H9 (cell line): ENCODE measurements at regions not wholly inside any gene's neighbourhood (a gene's known extent, or its start where the extent isn't known, plus 50 kb on each side); places are given as distances from the start of the nearest gene placed in this dataset.
A peak's percentile ranks its signal among the peaks of the same experiment; 100 is the strongest.

Experiments used
- DNase-seq: peaks from one replicate; pipeline ENCODE4 v3.0.0-alpha.2; 2017
- H2AFZ ChIP-seq: one replicate; pipeline ENCODE4 v1.6.1; 2013; ENCODE audit warnings: mild to moderate bottlenecking, low read length, control low read depth, moderate library complexity
- H2AK5ac ChIP-seq: 2 replicates; pipeline ENCODE4 v1.6.1; 2013; ENCODE audit warnings: low read length, control low read depth, mixed read lengths; ENCODE audit not compliant: insufficient read length
- H2BK120ac ChIP-seq: one replicate; pipeline ENCODE4 v1.6.1; 2013; ENCODE audit warnings: low read depth, mild to moderate bottlenecking, low read length, control low read depth, inconsistent platforms; ENCODE audit not compliant: poor library complexity, severe bottlenecking
- H2BK12ac ChIP-seq: 2 replicates; pipeline ENCODE4 v1.6.1; 2013; ENCODE audit warnings: low read length, control low read depth, mixed read lengths, low read depth; ENCODE audit not compliant: insufficient read length
- H2BK15ac ChIP-seq: 2 replicates; pipeline ENCODE4 v1.6.1; 2013; ENCODE audit warnings: low read depth, low read length, control low read depth
- H2BK20ac ChIP-seq: one replicate; pipeline ENCODE4 v1.6.1; 2013; ENCODE audit warnings: low read depth, mild to moderate bottlenecking, low read length, control low read depth, inconsistent platforms; ENCODE audit not compliant: poor library complexity, severe bottlenecking
- H2BK5ac ChIP-seq: 2 replicates; pipeline ENCODE4 v1.6.1; 2013; ENCODE audit warnings: low read length, control low read depth, mixed read lengths; ENCODE audit not compliant: insufficient read length
- H3K14ac ChIP-seq: 2 replicates; pipeline ENCODE4 v1.6.1; 2013; ENCODE audit warnings: low read length, control low read depth; ENCODE audit not compliant: insufficient read depth
- H3K18ac ChIP-seq: 2 replicates; pipeline ENCODE4 v1.6.1; 2013; ENCODE audit warnings: low read depth, mild to moderate bottlenecking, mixed read lengths, low read length, control low read depth; ENCODE audit not compliant: insufficient read length
- H3K23ac ChIP-seq: 2 replicates; pipeline ENCODE4 v1.6.1; 2013; ENCODE audit warnings: low read length, control low read depth, mixed read lengths, low read depth; ENCODE audit not compliant: insufficient read length
- H3K23me2 ChIP-seq: 2 replicates; pipeline ENCODE4 v1.6.1; 2013; ENCODE audit warnings: low read depth, mild to moderate bottlenecking, mixed read lengths, low read length, control low read depth; ENCODE audit not compliant: insufficient read length, poor library complexity, severe bottlenecking
- H3K27ac ChIP-seq: 2 replicates; pipeline ENCODE4 v1.5.1; 2013; ENCODE audit warnings: low read length, control low read depth, mixed read lengths, low read depth; ENCODE audit not compliant: insufficient read length
- H3K27me3 ChIP-seq: 2 replicates; pipeline ENCODE4 v1.6.1; 2013; ENCODE audit warnings: low read length, control low read depth, inconsistent platforms; ENCODE audit not compliant: insufficient read depth
- H3K4ac ChIP-seq: 2 replicates; pipeline ENCODE4 v1.6.1; 2013; ENCODE audit warnings: low read depth, mild to moderate bottlenecking, control low read depth, inconsistent platforms, low read length, moderate library complexity
- H3K4me1 ChIP-seq: 2 replicates; pipeline ENCODE4 v1.6.1; 2013; ENCODE audit warnings: low read length, control low read depth, inconsistent platforms; ENCODE audit not compliant: insufficient read depth
- H3K4me2 ChIP-seq: 2 replicates; pipeline ENCODE4 v1.6.1; 2013; ENCODE audit warnings: low read length, control low read depth, mixed read lengths; ENCODE audit not compliant: insufficient read length, insufficient read depth
- H3K56ac ChIP-seq: 2 replicates; pipeline ENCODE4 v1.6.1; 2013; ENCODE audit warnings: low read depth, mild to moderate bottlenecking, mixed read lengths, low read length, control low read depth; ENCODE audit not compliant: insufficient read length
- H3K79me1 ChIP-seq: 2 replicates; pipeline ENCODE4 v1.6.1; 2013; ENCODE audit warnings: low read depth, mild to moderate bottlenecking, moderate library complexity, low read length, control low read depth, inconsistent platforms; ENCODE audit not compliant: insufficient read depth, poor library complexity, severe bottlenecking
- H3K79me2 ChIP-seq: 2 replicates; pipeline ENCODE4 v1.6.1; 2013; ENCODE audit warnings: low read length, control low read depth, inconsistent platforms; ENCODE audit not compliant: insufficient read depth
- H3K9ac ChIP-seq: 2 replicates; pipeline ENCODE4 v1.6.1; 2013; ENCODE audit warnings: low read length, control low read depth, mixed read lengths; ENCODE audit not compliant: insufficient read length; ENCODE audit errors: extremely low read depth
- H3K9me3 ChIP-seq: one replicate; pipeline ENCODE4 v1.6.1; 2013; ENCODE audit warnings: low read depth, low read length, inconsistent platforms; ENCODE audit not compliant: control insufficient read depth
- H3T11ph ChIP-seq: one replicate; pipeline ENCODE4 v1.6.1; 2013; ENCODE audit warnings: mild to moderate bottlenecking, low read length, control low read depth, inconsistent platforms
- H4K20me1 ChIP-seq: one replicate; pipeline ENCODE4 v1.6.1; 2013; ENCODE audit not compliant: control insufficient read depth, insufficient read length, insufficient read depth
- H4K5ac ChIP-seq: 2 replicates; pipeline ENCODE4 v1.6.1; 2013; ENCODE audit warnings: low read depth, mild to moderate bottlenecking, mixed read lengths, low read length, control low read depth; ENCODE audit not compliant: insufficient read length
- H4K8ac ChIP-seq: replicated peaks from 2 replicates; pipeline ENCODE4 v1.6.1; 2013; ENCODE audit warnings: low read length, control low read depth, mixed read lengths, low read depth; ENCODE audit not compliant: insufficient read length
- H4K91ac ChIP-seq: 2 replicates; pipeline ENCODE4 v1.6.1; 2013; ENCODE audit warnings: low read depth, mild to moderate bottlenecking, moderate library complexity, mixed read lengths, low read length, control low read depth; ENCODE audit not compliant: insufficient read length
- H3K27ac Mint-ChIP-seq, 3 experiments: 2 replicates in 2 of 3; 3 replicates in 1 of 3; pipeline ENCODE4 v1.8.0; 2020 to 2021; ENCODE audit warnings: mixed read lengths in 3 of 3, mild to moderate bottlenecking in 1 of 3, moderate library complexity in 1 of 3
- H3K27me3 Mint-ChIP-seq: 2 replicates; pipeline ENCODE4 v1.8.0; 2021; ENCODE audit warnings: low read depth, mild to moderate bottlenecking, moderate library complexity, mixed read lengths
- H3K36me3 Mint-ChIP-seq, 3 experiments: 2 replicates in 2 of 3; 3 replicates in 1 of 3; pipeline ENCODE4 v1.8.0; 2020 to 2021; ENCODE audit warnings: low read depth in 3 of 3, mixed read lengths in 3 of 3; ENCODE audit not compliant: insufficient read depth in 1 of 3
- H3K4me1 Mint-ChIP-seq, 2 experiments: 2 replicates each; pipeline ENCODE4 v1.8.0; 2020; ENCODE audit warnings: mixed read lengths in 2 of 2
- H3K4me3 Mint-ChIP-seq, 2 experiments: 2 replicates in 1 of 2; 3 replicates in 1 of 2; pipeline ENCODE4 v1.8.0; 2020 to 2021; ENCODE audit warnings: mild to moderate bottlenecking in 2 of 2, mixed read lengths in 2 of 2, moderate library complexity in 1 of 2
- H3K9me3 Mint-ChIP-seq, 2 experiments: 2 replicates in 1 of 2; 3 replicates in 1 of 2; pipeline ENCODE4 v1.8.0; 2020; ENCODE audit warnings: mild to moderate bottlenecking in 2 of 2, mixed read lengths in 2 of 2, moderate library complexity in 1 of 2
- CTCF ChIP-seq: fragments of 200-600 bp; sonication (generic); conservative IDR thresholded peaks from 3 replicates; pipeline ENCODE4 v1.8.0; 2021; ENCODE audit warnings: antibody characterized with exemption, mild to moderate bottlenecking

- Histone ChIP-seq H2BK120ac (no peak overlapping the region), H3K27ac (no peak overlapping the region), H2AK5ac (no peak overlapping the region), H4K91ac (no peak overlapping the region), H2BK12ac (no peak overlapping the region), H2AFZ (no peak overlapping the region), H3K18ac (no peak overlapping the region), H3K4me2 (no peak overlapping the region), H3K23me2 (no peaks in the 10 kb centered on the region), H3T11ph (no peak overlapping the region), H3K79me2 (no peaks in the 10 kb centered on the region), H3K23ac (no peak overlapping the region), H3K14ac (no peak overlapping the region), H2BK15ac (no peak overlapping the region), H3K9me3 (no peaks in the 10 kb centered on the region), H3K56ac (no peak overlapping the region), H4K20me1 (no peaks in the 10 kb centered on the region), H3K79me1 (no peaks in the 10 kb centered on the region), H3K4me1 (peaks cover 7% of the 10 kb centered on the region; the same call in 1 of the 2 replicates), H3K9ac (no peak overlapping the region), H4K8ac (no peak overlapping the region), H3K27me3 (no peaks in the 10 kb centered on the region), H2BK20ac (no peak overlapping the region), H3K4ac (no peak overlapping the region), H2BK5ac (no peak overlapping the region), H4K5ac (no peak overlapping the region)
- peaks cover 3% of the 10 kb centered on the region; the same call in 1 of the 2 replicates for H3K27me3 Mint-ChIP-seq
- H3K4me3 Mint-ChIP-seq, result 0 out of 5 replicates have a peak overlapping the region, but pooled peaks of 1 of the 2 experiments have one; percentile 10
- peaks cover 3 to 6% of the 10 kb centered on the region in 2 experiments; a peak in 4 of 5 replicates for H3K9me3 Mint-ChIP-seq
- TF ChIP-seq CTCF, result no peak
- DNase-seq, result no peak
- H3K36me3 Mint-ChIP-seq, result peaks cover 0 to 7% (median 0%) of the 10 kb centered on the region in 3 experiments; a peak in 1 of 7 replicates
- H3K4me1 Mint-ChIP-seq, result peaks cover 16 to 32% of the 10 kb centered on the region in 2 experiments
- no peak overlapping the region for H3K27ac Mint-ChIP-seq
Measured at GRCh38 chr1:36626435-36626834, 143.7 kb upstream of the CSF3R start.
